ENCODE measurements at regions not wholly inside any gene's neighbourhood (a gene's known extent, or its start where the extent isn't known, plus 50 kb on each side); places are given as distances from the start of the nearest gene placed in this dataset.

DNA sequence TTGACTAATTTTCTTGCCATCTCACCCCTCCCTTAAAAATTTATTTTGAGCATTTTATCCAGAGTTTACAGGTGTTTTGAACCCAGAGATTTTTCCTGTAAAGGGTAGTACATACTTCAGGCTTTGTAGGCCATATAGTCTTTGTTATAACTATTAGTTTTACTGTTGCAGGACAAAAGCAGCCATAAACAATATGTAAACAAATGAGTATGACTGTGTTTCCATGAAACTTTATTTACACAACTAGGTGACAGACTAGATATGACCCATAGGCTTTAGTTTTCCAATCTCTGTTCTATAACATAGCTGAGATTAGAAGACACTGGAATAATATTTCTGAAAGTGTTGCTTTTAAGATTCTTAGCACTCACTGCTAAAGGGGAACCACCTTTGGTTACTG is 587.9 kb downstream of the PDCD6IP start:
- TF ChIP-seq POLR2A (IDR thresholded peaks at IDR 0.05) = no peak
- TF ChIP-seq, protein P1, sequence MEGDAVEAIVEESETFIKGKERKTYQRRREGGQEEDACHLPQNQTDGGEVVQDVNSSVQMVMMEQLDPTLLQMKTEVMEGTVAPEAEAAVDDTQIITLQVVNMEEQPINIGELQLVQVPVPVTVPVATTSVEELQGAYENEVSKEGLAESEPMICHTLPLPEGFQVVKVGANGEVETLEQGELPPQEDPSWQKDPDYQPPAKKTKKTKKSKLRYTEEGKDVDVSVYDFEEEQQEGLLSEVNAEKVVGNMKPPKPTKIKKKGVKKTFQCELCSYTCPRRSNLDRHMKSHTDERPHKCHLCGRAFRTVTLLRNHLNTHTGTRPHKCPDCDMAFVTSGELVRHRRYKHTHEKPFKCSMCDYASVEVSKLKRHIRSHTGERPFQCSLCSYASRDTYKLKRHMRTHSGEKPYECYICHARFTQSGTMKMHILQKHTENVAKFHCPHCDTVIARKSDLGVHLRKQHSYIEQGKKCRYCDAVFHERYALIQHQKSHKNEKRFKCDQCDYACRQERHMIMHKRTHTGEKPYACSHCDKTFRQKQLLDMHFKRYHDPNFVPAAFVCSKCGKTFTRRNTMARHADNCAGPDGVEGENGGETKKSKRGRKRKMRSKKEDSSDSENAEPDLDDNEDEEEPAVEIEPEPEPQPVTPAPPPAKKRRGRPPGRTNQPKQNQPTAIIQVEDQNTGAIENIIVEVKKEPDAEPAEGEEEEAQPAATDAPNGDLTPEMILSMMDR (IDR thresholded peaks at IDR 0.05) = no peak

Measured in esophagus squamous epithelium (tissue), 4 donors.